NCI-H1694 treated with DMSO at 0.1 percent for 48 hours (cell line): ENCODE measurements at regions not wholly inside any gene's neighbourhood (a gene's known extent, or its start where the extent isn't known, plus 50 kb on each side); places are given as distances from the start of the nearest gene placed in this dataset.

Source experiments
- DNase-seq: peaks from one replicate; lab custom pipeline; 2025; lab: John Stamatoyannopoulos, UW

DNA sequence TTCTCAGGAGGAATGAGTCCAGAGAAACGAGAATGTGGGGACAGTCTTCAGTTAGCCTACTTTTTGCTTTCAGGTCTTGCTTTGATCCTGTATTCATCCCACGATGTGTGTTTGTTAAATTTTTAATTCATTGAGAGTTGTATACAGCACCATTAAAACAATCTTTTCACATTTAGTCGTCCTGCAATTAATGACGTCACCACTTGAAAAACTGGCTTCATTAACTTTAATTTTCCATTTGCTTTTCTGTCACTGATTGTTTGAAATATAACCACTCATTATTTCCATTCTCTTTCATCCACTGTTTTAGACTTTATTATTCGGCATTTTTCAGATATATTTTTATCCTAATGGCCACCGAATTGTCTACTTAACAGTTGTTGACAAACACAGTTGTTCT is 146.9 kb downstream of the TFEC start:
- DNase-seq, result no peak

DNA sequence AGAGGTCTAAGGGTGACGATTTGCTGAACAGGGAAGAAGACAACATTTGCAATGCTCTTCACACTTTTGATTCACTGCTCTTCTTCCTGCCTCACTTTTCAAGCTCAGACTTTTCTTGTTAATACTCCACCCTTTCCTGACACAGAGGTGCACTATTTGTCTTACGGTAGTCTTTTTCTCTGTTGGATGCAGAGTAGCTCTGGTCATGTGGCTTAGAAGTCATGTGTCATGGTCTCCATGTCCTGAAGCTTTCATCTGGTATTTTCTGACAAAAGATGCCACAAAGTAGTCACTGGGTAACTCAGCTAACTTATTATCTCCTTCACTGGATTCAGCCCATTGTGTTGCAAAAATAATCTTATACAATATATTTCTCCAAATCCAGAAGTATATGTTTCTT is 149.1 kb downstream of the TFEC start:
- no peak for DNase-seq

DNA sequence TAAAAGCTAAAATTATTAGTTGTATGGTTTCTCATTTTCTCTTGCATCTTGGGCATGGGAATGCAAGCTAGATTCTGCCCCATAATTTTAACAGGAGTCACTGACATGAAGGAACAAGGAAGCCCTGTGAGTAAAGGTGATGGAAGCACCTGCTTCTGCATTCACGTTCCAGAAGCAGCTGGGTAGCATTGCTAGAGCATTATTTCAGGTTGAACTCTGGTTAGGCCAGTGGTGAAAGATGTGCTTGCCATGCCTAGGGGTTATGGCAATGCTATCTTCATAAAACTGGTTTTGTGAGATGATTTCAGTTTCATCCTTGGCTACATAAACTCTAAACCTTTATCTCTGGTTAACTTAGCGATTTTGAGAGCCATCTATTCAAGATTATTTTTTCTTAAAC is 151.4 kb downstream of the TFEC start:
- no peak for DNase-seq

DNA sequence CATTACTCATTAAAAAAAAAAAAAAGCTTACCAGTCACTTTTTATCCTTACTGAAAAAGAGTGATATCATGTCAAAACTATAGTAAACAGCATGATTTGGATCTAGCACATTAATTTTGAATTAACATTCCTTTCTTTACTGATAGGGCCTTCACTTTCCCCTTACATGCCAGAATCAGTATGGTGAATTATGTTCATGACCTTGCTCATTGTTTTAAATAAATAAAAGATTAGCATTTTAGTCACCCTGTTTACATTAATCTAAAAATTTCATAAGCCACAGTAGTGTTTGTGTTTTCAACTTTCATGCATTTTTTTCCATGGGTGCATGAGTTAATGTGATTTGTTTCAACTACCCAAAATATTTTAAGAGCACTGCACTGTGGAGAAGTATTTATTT is 160.8 kb downstream of the TFEC start:
- DNase-seq, result no peak

DNA sequence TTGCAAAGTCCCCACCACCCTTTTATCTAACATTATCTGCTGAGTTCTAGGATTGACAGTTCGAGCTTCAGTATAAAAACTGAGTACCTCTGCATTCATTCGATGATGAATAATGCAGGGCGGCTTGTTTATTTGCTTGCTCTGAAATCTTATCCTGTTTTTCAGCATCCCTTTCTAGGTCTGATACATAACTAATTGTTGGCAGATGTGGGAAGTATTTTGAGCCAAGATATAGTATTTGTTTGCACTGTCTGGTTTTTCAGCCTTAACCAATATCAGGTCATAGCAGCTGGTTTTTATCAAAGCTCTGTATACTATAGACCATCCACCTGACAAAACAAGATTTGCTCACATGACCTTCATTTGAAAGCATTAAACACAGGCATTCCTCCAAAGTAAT is 161.4 kb downstream of the TFEC start:
- no peak for DNase-seq

DNA sequence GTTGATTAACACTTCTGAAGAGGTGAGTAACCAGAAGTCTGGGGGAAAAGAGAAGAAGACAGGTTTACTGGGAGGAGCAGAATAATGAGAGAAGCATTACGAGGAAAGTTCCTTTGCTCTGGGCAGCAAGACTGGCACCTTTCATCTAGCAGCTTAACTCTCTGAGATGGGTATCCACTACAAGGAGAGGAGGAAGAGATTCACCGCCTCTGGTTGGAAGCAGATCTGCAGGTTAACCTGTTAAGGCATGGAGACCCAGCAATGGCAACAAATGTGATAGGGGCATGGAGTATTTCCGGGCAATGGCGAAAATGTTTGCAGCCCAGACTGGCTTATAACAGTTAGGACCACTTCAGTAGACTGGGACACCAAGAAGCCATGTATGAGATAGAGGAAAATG is 162.2 kb downstream of the TFEC start:
- no peak for DNase-seq

DNA sequence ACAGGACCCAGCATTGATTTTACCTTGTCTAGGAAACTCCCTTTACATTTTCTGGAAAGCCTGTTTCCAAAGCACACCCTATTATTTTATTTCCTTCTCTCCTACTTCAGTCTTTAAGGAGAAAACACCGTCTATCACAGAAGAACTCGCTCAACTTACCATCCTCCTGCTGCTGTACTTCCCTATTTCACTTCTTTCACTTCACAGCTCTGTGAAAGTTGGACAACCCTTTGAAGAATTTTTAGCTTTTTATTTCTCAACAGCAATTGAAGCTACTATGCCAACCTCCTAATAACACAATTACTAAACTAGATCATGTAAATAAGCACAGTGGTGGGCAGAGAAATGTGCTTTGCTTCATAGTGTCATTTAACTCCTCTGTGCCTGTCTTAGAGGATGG is 166.5 kb downstream of the TFEC start:
- DNase-seq, result no peak

DNA sequence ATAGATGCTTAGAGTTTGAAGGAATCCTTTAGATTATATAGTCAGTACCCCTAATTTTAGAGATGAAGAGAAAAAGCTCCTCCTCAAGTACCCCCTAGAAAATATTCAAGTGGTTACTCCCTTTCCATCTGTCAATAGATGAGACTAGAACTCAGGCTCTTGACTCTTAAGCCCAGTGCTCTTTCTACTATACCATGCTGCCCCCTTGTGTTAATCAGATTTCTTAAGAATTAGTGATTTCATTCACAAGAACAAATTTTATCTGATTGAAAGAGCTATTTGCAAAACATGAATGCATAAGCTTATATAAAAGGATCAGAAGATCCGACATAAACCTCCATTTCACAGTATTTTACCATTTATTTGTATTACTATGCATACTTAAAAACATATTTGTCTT is 179.3 kb downstream of the TFEC start:
- peak; percentile 76 for DNase-seq

DNA sequence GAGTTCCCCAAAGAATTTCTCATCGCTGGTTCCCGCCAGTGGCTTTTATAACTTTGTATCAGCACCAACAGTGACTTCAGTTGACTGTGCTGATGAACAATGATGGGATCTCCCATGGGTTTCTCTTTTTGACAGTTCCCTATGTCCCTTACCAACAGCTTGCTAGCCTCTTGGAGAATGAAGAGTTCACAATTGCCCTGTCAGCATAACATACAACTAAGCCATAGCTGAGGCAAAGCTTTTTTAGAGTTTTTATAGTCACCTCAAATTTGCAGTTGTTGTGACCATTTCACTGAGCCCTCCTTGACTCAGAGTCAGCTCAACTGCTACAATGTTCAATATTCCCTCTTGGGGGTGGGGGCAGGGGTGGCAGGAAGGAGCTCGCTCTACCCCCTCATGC is 179.8 kb downstream of the TFEC start:
- no peak for DNase-seq

DNA sequence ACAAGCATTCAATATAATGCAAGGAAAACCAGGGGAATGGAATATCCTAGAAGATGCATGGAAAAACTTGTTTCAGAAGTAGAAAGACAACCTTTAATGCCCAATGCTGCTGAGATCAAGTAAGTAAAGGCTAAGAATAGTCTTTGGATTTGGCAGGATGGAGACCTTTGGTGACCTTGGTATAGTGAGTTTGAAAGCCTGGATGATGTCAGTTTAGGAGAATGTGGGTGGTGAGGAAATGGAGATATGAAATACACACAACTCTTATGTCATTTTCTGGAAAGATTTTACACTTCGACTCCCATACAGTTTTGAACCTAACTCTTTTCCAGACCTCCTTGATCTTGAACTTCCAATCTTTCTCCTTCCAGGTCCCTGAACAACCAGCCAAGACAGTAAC is 185.7 kb downstream of the TFEC start:
- DNase-seq, result no peak

DNA sequence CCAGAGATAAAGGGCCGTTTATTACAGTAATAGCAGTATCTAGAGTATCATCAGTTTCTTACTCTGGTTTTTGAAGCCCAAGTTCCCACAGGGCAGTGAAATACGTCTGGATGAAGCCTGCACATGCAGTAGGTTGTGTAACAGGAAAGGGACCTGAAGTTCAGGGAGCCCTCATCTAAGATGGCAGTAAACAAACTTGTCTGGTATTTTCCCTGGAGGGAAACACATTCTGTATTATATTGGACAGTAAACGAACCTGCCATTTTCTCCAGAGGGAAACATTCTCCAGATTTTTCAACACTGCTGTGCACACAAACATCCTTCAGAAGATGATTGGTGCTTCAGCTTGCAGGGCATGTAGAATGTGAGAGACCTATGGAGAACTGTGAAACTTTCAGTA is 189.9 kb downstream of the TFEC start:
- no peak for DNase-seq

DNA sequence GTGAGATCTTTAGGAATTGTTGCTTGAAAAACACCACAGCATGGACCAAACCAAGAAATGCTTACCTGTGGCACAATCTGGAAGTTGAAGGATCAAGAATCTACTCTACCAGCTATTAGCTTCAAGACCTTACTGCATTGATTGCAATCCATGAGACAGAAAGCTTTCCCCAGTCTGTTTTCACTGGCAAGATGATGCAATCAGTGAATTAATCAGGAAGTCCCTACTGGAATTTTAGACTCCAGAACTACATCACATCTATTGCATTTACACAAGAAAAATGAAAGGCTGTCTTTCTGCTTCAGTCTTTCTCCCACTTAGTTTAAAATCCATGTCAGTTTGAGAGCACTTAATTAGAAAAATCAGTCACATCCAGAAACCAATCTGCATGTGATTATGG is 191.7 kb downstream of the TFEC start:
- no peak for DNase-seq

DNA sequence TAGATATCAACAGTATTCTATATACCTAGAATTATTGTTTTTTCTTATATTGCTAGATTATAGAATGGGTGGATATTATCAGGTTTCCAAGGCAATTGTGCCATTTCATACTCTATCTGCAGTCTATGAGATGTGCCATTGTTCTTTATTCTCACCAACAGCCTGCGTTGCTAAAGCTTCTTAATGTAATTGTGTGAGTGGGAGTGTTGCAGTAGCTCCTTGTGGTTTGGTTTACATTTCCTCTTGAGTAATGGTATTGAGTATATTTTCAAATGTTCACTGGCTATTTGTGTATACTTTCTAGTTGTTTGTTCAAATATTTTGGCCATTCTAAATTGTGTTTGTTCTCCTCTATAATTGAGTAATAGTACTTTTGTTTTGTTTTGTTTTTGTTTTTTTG is 199.2 kb downstream of the TFEC start:
- no peak for DNase-seq

DNA sequence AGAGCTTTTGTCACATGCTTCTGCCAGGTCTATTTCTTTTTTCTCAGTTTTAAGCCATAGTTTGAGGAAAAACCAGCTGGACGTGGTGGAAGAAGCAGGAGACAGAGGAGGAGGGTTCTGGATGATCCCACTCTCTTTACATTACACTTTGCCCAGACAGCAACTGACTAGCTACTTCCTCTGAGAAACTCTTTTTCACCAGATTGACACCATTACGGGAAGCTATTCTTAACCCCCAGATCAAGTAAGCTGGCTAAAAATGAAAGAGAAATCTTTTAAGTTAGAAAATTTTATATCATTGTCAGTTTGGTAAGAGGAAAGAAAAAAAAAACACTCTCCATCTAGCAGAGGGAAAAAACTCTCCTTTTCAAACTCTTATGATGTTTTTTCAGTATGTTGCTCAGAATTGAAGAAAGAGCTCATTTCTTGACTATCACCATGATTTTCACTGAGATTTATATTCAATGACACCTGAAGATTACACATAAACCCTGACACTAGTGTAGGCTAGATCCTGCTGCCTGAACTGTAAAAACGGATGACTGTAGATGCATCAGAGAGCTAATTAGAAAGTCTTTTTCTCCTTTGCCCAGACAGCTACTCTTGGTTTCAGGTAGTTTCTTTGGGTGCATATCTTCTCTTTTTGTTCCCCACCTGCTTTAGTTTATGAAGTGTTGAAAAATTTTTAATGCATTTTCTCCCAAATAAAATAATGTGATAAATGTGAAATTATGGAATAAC is 203.1 kb downstream of the TFEC start:
- no peak for DNase-seq

DNA sequence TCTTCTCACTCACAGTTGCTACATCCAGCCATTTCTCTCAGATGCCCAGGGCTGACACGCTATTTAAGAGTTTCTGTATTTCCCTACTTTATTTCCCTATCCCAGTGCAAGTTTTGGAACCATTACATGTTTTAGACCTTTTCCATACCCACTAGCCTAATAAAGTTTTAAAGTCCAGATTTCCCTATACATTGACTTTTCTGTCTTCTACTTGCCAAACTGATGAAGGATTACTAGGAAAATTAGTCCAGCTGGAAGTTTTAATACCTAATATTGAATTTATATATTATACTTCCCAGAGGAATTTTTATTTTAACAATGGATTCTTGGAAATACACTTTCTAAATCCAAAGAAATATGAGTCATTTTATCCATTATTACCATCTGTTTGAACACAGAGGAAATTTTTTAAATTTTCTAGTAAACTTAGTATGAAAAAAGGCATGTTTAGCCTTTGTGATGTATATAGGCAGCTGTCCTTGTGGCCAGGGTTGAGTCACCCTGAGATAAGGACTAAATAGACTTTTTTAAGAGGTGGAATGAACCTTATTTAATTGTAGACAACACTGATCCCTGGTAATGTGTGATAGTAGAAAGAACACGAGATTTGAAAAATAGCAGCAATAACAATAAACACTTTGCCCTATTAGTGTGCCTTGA is 205.0 kb downstream of the TFEC start:
- no peak for DNase-seq

DNA sequence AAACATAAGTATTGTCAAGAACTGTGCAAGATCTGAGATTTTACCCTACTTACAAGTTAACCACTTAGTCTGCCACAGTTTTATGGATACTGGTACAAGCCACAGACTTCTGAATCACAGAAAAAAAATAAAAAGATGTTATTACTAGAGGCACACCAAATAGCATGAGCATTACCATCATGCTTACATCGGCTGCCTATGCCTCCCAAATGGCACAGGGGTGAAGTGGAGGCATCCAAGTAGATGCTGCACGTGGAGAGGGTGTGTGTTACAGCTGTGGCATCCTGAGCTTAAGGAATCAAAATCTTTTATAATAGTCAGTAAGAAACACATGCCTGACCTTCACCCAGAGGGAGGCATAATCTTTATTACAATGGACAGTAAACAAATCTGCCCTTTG is 207.8 kb downstream of the TFEC start:
- DNase-seq, result no peak

DNA sequence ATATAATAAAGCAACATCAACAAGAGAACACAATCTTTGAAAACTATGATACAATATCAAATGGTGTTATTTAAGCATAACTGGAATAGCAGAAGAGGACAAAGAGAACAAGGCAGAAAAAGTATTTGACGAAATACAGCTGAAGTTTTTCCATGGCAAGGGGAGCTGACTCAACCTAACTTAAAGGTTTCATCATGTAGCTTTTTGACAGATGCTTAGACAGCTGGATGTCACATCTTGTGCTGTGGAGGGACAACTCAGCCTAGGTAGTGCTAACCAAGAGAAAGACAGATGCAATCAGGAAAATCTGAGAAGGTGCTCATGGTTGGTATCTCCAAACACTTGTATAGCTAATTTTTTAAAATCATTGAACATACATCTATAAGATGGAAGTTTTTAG is 208.2 kb downstream of the TFEC start:
- no peak for DNase-seq

DNA sequence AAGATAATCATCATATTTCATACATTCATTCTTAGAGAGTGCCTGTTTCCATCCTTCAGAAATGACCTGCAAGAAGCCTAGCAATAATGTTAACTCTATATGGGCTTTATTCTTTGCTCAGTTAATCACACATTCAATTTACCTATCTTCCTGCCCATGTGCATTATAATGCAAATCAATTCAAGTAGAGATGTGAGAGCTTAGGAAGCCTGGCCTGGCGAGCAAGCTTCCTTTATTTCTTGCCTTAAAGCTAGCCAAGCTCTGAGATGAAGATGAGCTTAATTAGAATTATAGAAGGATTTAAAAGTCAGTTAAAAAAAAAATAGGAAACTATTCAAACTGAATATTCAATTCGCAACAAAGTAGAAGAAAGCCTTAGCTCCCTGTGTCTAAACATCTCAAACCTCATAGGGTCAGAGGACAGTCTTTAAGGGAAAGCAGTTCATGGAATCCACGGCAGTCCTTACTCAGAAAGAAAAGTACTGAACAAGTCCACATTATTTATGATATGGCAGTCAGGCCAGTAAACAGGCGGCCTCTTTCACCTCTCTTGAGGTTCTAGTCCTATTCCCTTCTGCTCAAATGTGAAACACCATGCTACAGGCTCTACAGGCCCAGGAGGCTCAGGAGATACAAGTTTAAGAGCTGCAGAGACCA is 214.1 kb downstream of the TFEC start:
- no peak for DNase-seq

DNA sequence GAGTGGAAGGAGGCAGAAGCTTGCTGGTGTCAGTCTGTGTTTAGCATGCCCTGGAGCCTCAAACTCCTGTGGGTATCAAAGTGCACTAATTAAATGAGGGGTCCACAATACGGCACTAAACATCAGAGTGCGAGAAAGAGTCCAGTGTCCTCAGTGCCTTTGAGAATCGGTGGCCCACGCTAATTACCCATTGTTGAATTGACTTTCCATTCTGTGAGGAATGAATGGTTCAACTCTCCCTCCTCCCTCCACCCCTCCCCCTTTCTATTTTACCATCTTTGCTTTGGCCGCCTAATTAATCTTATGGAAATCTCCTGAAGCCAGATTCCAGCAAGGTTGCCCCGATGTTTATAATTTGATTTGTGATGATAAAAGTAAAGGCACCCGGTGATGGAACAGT is 217.8 kb downstream of the TFEC start:
- no peak for DNase-seq

DNA sequence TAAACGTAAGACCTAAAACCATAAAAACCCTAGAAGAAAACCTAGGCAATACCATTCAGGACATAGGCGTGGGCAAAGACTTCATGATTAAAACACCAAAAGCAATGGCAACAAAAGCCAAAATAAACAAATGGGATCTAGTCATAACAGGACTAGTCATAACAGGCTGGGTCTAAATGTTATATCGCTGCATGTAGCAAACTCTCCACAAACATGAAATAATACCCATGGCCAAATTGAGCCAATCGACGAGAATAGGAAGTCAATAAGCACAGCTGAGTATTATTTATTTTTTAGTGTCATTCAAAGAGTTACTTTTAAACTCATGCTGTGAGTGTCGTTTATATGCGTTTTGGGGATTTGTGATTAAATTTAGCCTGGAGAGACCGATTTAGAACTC is 225.1 kb downstream of the TFEC start:
- no peak for DNase-seq

DNA sequence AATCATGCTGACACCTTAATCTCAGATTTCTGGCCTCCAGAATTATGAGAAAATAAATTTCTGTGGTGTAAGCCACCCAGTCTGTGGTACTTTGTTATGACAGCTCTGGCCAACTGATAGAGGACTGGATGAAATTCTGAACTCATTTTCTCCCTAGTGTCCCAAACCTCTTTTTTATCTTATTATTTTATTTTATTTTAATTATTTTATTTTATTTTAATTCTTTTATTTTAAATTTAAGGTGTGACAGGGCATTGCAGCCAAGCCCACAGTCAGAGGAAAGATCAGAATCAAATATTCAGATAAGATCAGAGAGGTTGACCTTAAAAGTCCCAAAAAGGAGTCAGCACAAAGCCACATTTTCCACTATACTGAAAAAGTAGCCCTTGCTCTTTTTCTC is 228.1 kb downstream of the TFEC start:
- DNase-seq, result no peak

DNA sequence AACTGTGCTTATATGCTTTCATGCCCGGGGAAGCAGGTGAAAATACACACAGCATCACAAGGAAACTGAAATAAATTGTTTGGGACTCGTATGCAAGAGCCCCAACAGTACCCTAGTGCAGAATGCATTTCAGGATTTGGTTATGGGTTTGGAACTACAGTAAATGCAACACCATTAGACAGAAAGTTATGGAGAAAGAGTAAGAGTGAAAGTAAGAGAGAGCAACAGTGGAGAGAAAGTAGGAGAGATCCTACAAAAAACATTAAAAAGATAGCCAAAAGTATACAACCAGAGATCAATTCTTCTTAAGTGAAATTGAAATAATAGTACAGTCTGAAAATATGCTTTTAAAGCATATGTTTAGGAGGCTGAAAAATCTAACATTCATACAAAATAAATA is 231.1 kb downstream of the TFEC start:
- DNase-seq, result no peak

DNA sequence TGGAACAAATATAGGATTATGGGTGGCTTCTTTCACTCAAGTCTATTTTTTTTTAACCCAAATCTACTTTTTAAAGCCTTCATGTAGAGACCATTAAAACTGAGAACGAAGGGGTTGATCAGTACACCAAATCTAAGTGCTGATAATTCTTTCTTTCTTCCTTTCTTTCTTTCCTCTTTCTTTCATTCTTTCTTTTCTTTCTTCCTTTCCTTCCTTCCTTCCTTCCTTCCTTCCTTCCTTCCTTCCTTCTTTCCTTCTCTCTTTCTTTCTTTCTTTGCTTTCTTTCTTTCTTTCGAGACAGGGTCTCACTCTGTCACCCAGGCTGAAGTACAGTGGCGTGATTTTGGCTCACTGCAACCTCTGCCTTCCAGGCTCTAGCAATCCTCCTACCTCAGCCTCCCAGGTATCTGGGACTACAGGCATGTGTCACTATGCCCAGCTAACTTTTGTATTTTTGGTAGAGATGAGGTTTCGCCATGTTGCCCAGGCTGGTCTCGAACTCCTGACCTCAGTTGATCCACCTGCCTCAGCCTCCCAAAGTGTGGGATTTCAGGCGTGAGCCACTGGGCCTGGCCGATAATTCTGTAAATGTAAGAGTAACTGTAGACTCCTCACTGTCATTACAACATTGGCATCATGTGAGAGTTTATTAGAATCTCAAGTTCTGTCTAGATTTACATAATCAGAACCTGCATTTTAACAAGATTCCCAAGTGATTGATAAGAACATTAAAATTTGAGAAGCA is 236.4 kb downstream of the TFEC start:
- DNase-seq, result no peak
